NCI-H2196 (cell line): ENCODE measurements at regions not wholly inside any gene's neighbourhood (a gene's known extent, or its start where the extent isn't known, plus 50 kb on each side); places are given as distances from the start of the nearest gene placed in this dataset.

Experiments
- DNase-seq: peaks from one replicate; lab custom pipeline; 2025; ENCODE audit not compliant: unreplicated experiment; lab: John Stamatoyannopoulos, UW

GRCh38 chr14:101347893-101348777 lies 213.2 kb upstream of the DIO3 start:
- no peak for DNase-seq

DNA sequence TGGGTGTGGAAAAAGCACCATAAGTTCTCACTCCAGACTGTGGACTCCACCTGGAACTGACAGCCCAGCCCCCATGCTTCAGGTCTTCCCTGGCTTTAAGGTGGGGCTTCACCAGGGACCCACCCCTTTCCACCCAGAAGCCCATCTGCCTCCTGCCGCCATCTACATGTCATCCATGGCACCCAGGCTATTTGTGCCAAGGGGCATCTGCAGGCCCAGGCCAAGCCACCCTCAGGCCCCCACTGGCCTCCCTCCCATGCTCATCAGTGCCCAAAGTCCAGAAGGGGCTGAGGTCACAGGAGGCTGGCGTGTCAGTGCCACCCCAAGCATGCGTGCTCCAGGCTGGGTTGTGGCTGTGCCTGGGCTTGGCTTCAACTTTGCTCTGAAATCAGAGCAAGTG lies 212.2 kb upstream of the DIO3 start:
- DNase-seq: no peak

DNA sequence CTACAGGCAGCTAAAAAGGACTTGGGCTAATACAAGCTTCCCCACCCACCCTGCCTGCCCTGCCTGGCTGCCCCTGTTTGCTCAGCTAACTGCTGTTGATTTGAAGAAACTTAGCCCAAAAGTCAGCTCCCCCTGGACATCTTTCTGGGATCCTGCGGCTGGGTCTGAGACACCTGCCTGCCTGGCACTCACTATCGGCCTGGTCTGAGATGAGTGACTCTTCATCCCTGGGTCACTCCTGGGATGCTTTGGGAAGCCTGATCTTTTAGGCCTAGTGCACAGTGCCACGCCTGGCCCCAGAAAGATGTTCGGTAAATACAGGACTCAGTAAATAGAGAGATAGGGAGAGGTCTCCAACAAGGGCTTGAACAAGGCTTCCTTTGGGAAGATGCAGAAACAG lies 211.3 kb upstream of the DIO3 start:
- DNase-seq: no peak

DNA sequence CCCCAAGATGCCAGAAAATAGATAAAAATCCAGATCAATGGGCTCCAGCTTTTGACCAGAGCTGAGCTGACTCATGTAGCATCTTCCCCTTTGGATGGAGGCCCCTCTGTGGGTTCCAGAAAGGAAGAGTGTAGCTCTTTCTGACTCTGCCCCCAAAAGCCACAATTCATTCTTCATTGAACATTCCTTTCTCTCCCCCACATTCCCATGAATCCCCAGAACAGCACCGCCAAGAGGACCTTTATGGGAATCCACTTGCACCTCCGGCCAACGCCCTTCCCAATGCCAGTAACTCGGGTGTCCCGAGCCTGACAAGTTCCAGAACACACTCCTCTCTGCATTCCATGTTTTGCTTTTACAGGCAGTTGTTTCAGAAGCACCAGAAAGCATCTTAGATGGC lies 210.6 kb upstream of the DIO3 start:
- no peak for DNase-seq

- no peak for DNase-seq
Measured at GRCh38 chr14:101351146-101351545, 210.1 kb upstream of the DIO3 start.

GRCh38 chr14:101351769-101352168 lies 209.5 kb upstream of the DIO3 start:
- no peak for DNase-seq

- no peak for DNase-seq
Measured at GRCh38 chr14:101352567-101352966, 208.7 kb upstream of the DIO3 start.

- no peak for DNase-seq
Measured at GRCh38 chr14:101353422-101353821, 207.9 kb upstream of the DIO3 start.

DNA sequence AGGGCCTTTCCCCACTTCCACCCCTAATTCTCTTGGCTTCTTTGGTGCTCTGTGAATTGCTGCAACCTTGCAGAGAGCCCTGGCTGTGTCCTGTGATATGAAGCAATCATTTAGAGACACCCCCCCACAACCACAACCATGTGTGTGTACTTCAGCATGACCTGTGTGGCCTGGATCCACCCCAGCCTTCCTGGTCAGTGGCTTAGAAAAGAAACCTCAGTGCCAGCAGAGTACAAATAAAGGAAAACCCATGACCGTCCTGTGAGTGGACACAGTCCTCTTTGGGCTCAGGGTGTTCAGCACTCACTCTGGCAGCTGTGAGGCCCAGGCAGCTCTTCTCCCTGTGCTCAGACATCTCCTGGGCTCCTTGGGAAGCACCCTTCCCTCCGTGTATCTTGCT lies 206.6 kb upstream of the DIO3 start:
- no peak for DNase-seq

GRCh38 chr14:101355284-101355683 lies 206.0 kb upstream of the DIO3 start:
- no peak for DNase-seq

DNA sequence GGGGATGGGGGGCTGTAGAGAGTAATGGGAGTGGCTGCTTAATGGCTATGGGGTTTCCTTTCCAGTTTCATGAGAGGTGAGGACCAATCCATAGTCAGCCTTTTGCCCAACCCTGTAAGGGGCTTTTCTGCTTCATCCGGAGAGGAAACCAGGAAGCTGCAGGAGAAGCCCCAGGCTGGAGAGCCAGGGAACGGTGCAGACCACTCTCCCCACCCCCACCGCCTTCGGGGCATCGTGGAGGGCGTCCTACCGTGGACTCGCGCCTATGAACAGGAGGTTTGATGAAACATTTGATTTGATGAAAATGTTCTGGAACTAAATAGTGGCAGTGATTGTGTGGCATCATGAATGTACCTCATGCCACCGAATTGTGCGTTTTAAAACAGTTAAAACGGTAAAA lies 204.3 kb upstream of the DIO3 start:
- DNase-seq: no peak

DNA sequence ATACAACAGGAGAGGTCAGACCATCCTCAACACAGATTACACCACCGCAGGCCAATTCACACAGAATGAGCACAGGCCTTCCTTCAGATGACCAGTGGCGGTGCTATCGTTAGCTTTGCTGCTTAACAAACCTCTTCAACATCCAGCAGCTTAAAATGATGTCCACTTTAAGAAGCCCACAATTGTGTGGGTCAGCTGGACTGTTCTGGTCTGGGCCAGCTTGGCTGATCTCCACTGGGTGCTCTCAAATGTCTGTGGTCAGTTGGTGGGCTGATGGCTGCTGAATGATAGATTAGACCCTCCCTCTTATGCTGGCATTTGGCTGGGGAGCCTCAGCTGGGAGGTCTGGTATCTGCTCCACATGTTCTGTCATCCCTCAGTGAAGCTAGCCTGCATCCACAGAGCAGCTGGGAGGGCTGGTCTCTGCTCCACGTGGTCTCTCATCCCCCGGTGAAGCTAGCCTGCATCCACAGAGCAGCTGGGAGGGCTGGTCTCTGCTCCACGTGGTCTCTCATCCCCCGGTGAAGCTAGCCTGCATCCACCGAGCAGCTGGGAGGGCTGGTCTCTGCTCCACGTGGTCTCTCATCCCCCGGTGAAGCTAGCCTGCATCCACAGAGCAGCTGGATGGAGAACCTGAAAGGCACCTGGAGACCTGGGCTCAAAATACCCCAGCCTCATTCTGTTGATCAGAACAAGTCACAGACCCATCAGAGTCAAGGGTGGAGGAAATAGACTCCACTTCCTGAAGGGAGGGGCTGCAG lies 203.6 kb upstream of the DIO3 start:
- no peak for DNase-seq

DNA sequence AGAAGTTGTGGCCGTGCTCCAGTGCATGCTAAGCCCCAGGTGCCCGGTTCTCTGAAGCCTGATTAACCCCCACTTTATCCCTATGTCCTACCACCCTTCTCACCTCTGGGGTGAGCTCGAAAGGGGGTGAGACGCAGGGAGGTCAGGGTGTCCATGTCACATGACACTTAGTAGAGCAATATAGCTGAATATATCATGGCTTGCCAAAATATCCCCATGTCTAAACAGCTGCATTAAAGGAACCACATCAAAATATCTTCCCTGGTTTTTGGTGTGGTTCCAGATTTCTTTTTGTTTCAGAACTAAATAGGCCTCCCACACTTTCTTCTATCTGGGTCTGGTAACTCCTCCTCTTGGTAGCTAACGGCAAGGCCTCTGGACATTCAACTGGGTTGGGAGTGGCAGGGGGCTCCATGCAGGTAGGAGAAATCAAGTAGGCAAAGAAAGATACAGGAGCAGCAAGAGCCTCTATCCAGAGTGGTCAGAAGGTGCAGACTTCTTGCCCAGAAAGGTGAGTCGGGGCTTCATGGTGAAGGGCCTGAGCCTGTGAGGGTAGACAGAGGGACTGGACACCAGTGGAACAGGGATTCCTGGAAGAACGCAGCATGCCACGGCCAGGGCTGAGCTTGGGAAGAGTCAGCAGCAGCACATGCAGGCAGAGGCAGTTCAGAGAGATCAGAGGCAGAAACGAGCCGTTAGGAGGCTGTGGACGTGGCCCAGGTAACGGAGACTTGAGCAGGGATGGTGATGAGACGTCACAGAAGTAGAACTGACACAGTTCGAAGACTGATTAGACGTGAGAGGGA lies 202.8 kb upstream of the DIO3 start:
- DNase-seq: no peak

GRCh38 chr14:101359221-101360053 lies 201.9 kb upstream of the DIO3 start:
- DNase-seq: no peak

GRCh38 chr14:101360054-101360911 lies 201.0 kb upstream of the DIO3 start:
- no peak for DNase-seq

- DNase-seq: no peak
Measured at GRCh38 chr14:101361044-101361443, 200.3 kb upstream of the DIO3 start.

DNA sequence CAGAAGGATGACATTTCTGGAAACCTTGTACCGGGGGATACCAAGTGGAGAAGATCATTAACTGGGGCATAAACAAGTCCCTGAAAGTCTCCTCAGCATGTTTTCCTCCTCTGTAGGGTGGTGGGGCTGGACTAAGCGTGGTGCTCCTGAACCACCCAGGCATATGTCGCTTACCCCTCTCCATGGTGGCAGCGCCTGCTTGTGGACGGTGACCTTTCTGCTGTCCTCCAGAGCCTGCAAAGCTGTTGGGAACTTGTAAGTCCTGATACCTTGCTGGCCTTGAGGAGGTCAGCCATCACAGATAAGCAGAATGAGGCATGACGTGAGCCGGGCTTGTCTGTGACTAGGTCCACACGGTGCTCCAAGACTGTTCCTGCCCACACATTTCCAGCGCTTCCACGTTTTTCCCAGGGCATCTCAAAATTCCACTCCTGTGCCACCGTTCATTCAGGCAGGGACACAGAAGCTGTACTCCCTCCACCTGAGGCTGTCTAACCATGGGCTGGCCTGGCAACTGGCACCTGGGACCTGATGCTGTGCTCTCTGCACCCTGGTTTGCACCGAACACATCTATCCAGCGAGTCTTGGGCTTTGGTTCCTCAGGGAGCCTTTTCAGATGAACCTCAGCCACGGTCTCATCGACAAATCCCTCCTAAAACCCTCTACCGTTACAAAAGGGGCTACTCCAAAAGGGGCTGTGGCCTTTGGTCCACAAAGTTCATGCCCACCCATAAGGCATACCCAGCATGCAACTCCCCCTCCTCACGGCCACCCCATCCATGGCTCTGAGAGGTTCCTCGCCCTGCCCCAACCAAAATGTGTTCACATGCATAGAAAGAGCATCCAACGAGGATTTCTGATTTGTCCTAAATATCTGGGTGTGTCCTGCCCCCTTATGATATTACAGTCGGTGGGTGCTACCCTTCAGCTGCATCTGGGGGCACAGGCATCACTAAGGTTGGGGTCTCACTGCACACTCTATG lies 199.6 kb upstream of the DIO3 start:
- no peak for DNase-seq

GRCh38 chr14:101362529-101363260 lies 198.6 kb upstream of the DIO3 start:
- no peak for DNase-seq
